T-helper 17 cell (primary cell): ENCODE measurements at regions not wholly inside any gene's neighbourhood (a gene's known extent, or its start where the extent isn't known, plus 50 kb on each side); places are given as distances from the start of the nearest gene placed in this dataset.

Source experiments
- ATAC-seq: fragments of 150-1000 bp; cut with Tn5 transposase; 2 replicates; pipeline ENCODE4 v1.10.0; 2021; ENCODE audit warnings: mild to moderate bottlenecking, moderate library complexity
- DNase-seq, 3 donors: peaks; one replicate each; pipeline versions ENCODE4 v3.0.0 to v3.0.0-alpha.2; 2020 to 2021
- H3K9me3 ChIP-seq: one replicate; pipeline ENCODE4 v1.7.0; 2013; ENCODE audit warnings: low read length, mild to moderate bottlenecking; ENCODE audit not compliant: control insufficient read depth, poor library complexity, severe bottlenecking
- H3K27ac Mint-ChIP-seq: one replicate; pipeline ENCODE4 v1.8.0; 2022; ENCODE audit warnings: mild to moderate bottlenecking, moderate library complexity, mixed read lengths
- H3K27me3 Mint-ChIP-seq: one replicate; pipeline ENCODE4 v1.8.0; 2022; ENCODE audit warnings: mixed read lengths
- H3K36me3 Mint-ChIP-seq: one replicate; pipeline ENCODE4 v1.8.0; 2022; ENCODE audit warnings: low read depth, mixed read lengths
- H3K4me1 Mint-ChIP-seq: one replicate; pipeline ENCODE4 v1.8.0; 2022; ENCODE audit warnings: mild to moderate bottlenecking, mixed read lengths
- H3K4me3 Mint-ChIP-seq: one replicate; pipeline ENCODE4 v1.8.0; 2022; ENCODE audit warnings: mild to moderate bottlenecking, moderate library complexity, mixed read lengths

GRCh38 chr6:103910018-103910417 is 949.7 kb downstream of the HACE1 start:
- no peaks in the 10 kb centered on the region for H3K9me3 ChIP-seq
- DNase-seq (no peak), ATAC-seq (no peak)
- Mint-ChIP-seq H3K36me3 (no peaks in the 10 kb centered on the region), H3K4me3 (no peak overlapping the region), H3K27ac (no peak overlapping the region), H3K27me3 (no peaks in the 10 kb centered on the region), H3K4me1 (no peaks in the 10 kb centered on the region)

GRCh38 chr6:103908898-103909297 is 950.8 kb downstream of the HACE1 start:
- H3K27me3 Mint-ChIP-seq: no peaks in the 10 kb centered on the region
- DNase-seq: no peak
- no peak overlapping the region for H3K27ac Mint-ChIP-seq
- no peak overlapping the region for H3K4me3 Mint-ChIP-seq
- H3K36me3 Mint-ChIP-seq: no peaks in the 10 kb centered on the region
- no peaks in the 10 kb centered on the region for H3K9me3 ChIP-seq
- ATAC-seq: no peak
- no peaks in the 10 kb centered on the region for H3K4me1 Mint-ChIP-seq

GRCh38 chr6:103895136-103895535 is 964.6 kb downstream of the HACE1 start:
- ATAC-seq (no peak), DNase-seq (no peak)
- Mint-ChIP-seq H3K4me1 (no peaks in the 10 kb centered on the region), H3K36me3 (no peaks in the 10 kb centered on the region), H3K27me3 (no peaks in the 10 kb centered on the region), H3K27ac (no peak overlapping the region), H3K4me3 (no peak overlapping the region)
- H3K9me3 ChIP-seq: peaks cover 2% of the 10 kb centered on the region

GRCh38 chr6:103893141-103893581 is 966.6 kb downstream of the HACE1 start:
- Mint-ChIP-seq H3K27me3 (no peaks in the 10 kb centered on the region), H3K36me3 (no peaks in the 10 kb centered on the region), H3K27ac (no peak overlapping the region), H3K4me3 (no peak overlapping the region), H3K4me1 (no peaks in the 10 kb centered on the region)
- DNase-seq (no peak), ATAC-seq (no peak)
- H3K9me3 ChIP-seq: peaks cover 2% of the 10 kb centered on the region

GRCh38 chr6:103886951-103887350 is 972.8 kb downstream of the HACE1 start:
- Mint-ChIP-seq H3K27ac (no peak overlapping the region), H3K4me3 (no peak overlapping the region), H3K27me3 (no peaks in the 10 kb centered on the region), H3K36me3 (no peaks in the 10 kb centered on the region), H3K4me1 (no peaks in the 10 kb centered on the region)
- DNase-seq: no peak
- no peaks in the 10 kb centered on the region for H3K9me3 ChIP-seq
- no peak for ATAC-seq

- H3K36me3 Mint-ChIP-seq: no peaks in the 10 kb centered on the region
- ATAC-seq (no peak), DNase-seq (no peak)
- no peaks in the 10 kb centered on the region for H3K4me1 Mint-ChIP-seq
- H3K4me3 Mint-ChIP-seq: no peak overlapping the region
- no peaks in the 10 kb centered on the region for H3K9me3 ChIP-seq
- no peaks in the 10 kb centered on the region for H3K27me3 Mint-ChIP-seq
- H3K27ac Mint-ChIP-seq: no peak overlapping the region
These were observed 974.3 kb downstream of the HACE1 start for GRCh38 chr6:103885446-103885845.

- Mint-ChIP-seq H3K4me1 (no peaks in the 10 kb centered on the region), H3K27me3 (no peaks in the 10 kb centered on the region), H3K4me3 (no peak overlapping the region), H3K27ac (no peak overlapping the region), H3K36me3 (no peaks in the 10 kb centered on the region)
- no peak for DNase-seq
- no peak for ATAC-seq
- H3K9me3 ChIP-seq: no peaks in the 10 kb centered on the region
These were observed 979.9 kb downstream of the HACE1 start for GRCh38 chr6:103879800-103880199.

- Mint-ChIP-seq H3K4me1 (no peaks in the 10 kb centered on the region), H3K27ac (no peak overlapping the region), H3K36me3 (no peaks in the 10 kb centered on the region), H3K4me3 (no peak overlapping the region), H3K27me3 (no peaks in the 10 kb centered on the region)
- ATAC-seq (no peak), DNase-seq (no peak)
- no peaks in the 10 kb centered on the region for H3K9me3 ChIP-seq
These were observed 984.5 kb downstream of the HACE1 start for GRCh38 chr6:103875221-103875620.

- no peak for DNase-seq
- H3K4me3 Mint-ChIP-seq: no peak overlapping the region
- ATAC-seq: no peak
These were observed 985.1 kb downstream of the HACE1 start for GRCh38 chr6:103874575-103874974.

GRCh38 chr6:103872678-103873077 is 987.0 kb downstream of the HACE1 start:
- Mint-ChIP-seq H3K36me3 (no peaks in the 10 kb centered on the region), H3K27me3 (no peaks in the 10 kb centered on the region), H3K4me1 (no peaks in the 10 kb centered on the region), H3K4me3 (no peak overlapping the region), H3K27ac (no peak overlapping the region)
- no peak for DNase-seq
- ATAC-seq: no peak
- no peaks in the 10 kb centered on the region for H3K9me3 ChIP-seq

More at GRCh38 chr6:103874575-103874974, 985.1 kb downstream of the HACE1 start:
- H3K27ac Mint-ChIP-seq: no peak overlapping the region
- no peaks in the 10 kb centered on the region for H3K27me3 Mint-ChIP-seq
- no peaks in the 10 kb centered on the region for H3K4me1 Mint-ChIP-seq
- no peaks in the 10 kb centered on the region for H3K9me3 ChIP-seq
- H3K36me3 Mint-ChIP-seq: no peaks in the 10 kb centered on the region

- ATAC-seq: no peak
- Mint-ChIP-seq H3K36me3 (no peaks in the 10 kb centered on the region), H3K27me3 (no peaks in the 10 kb centered on the region), H3K4me1 (no peaks in the 10 kb centered on the region), H3K4me3 (no peak overlapping the region), H3K27ac (no peak overlapping the region)
- H3K9me3 ChIP-seq: no peaks in the 10 kb centered on the region
- DNase-seq: no peak
These were observed 987.5 kb downstream of the HACE1 start for GRCh38 chr6:103872233-103872632.

- no peak overlapping the region for H3K4me3 Mint-ChIP-seq
- no peaks in the 10 kb centered on the region for H3K4me1 Mint-ChIP-seq
- no peak overlapping the region for H3K27ac Mint-ChIP-seq
- no peaks in the 10 kb centered on the region for H3K27me3 Mint-ChIP-seq
- no peaks in the 10 kb centered on the region for H3K36me3 Mint-ChIP-seq
- DNase-seq: no peak
- no peak for ATAC-seq
- no peaks in the 10 kb centered on the region for H3K9me3 ChIP-seq
These were observed 988.7 kb downstream of the HACE1 start for GRCh38 chr6:103870970-103871369.

GRCh38 chr6:103862297-103862696 is 997.4 kb downstream of the HACE1 start:
- no peaks in the 10 kb centered on the region for H3K4me1 Mint-ChIP-seq
- ATAC-seq (no peak), DNase-seq (no peak)
- no peaks in the 10 kb centered on the region for H3K9me3 ChIP-seq
- H3K27ac Mint-ChIP-seq: no peak overlapping the region
- H3K27me3 Mint-ChIP-seq: no peaks in the 10 kb centered on the region
- H3K4me3 Mint-ChIP-seq: no peak overlapping the region
- no peaks in the 10 kb centered on the region for H3K36me3 Mint-ChIP-seq

GRCh38 chr6:103858003-103858402 is 1001.7 kb downstream of the HACE1 start:
- Mint-ChIP-seq H3K27me3 (no peaks in the 10 kb centered on the region), H3K4me3 (no peak overlapping the region), H3K4me1 (no peaks in the 10 kb centered on the region), H3K36me3 (no peaks in the 10 kb centered on the region), H3K27ac (no peak overlapping the region)
- H3K9me3 ChIP-seq: no peaks in the 10 kb centered on the region
- ATAC-seq (no peak), DNase-seq (no peak)

- DNase-seq (no peak), ATAC-seq (no peak)
- no peaks in the 10 kb centered on the region for H3K4me1 Mint-ChIP-seq
These were observed 1004.0 kb downstream of the HACE1 start for GRCh38 chr6:103855750-103856149.

More at GRCh38 chr6:103855750-103856149, 1004.0 kb downstream of the HACE1 start:
- Mint-ChIP-seq H3K4me3 (no peak overlapping the region), H3K36me3 (no peaks in the 10 kb centered on the region), H3K27ac (no peak overlapping the region), H3K27me3 (no peaks in the 10 kb centered on the region)
- no peaks in the 10 kb centered on the region for H3K9me3 ChIP-seq
